Amniotic epithelial cell (primary cell): ENCODE measurements at regions not wholly inside any gene's neighbourhood (a gene's known extent, or its start where the extent isn't known, plus 50 kb on each side); places are given as distances from the start of the nearest gene placed in this dataset.

Experiments used
- DNase-seq: peaks from one replicate; pipeline ENCODE4 v3.0.0-alpha.2; 2010; ENCODE audit warnings: low read depth

DNA sequence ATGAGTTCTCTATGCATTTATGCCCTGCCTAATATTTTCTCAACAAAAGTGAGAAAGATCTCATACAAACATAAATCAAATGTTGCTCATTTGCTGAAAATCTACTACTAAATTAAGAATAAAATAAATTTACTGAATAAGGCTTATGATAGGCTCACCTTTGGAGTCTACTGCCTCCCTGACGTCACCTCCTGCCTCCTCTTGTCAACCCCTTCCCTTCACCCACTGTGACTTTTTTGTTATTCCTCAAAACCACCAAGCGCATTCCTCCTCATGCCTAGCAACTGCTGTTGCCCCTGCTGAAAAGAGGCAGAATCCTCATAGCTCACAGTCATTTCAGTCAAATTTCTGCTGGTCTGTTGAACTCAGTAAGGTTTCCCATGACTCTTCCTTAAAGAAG is 2422.2 kb downstream of the TP53TG3F start:
- DNase-seq, result no peak

- DNase-seq, result no peak
These were observed 2447.0 kb downstream of the TP53TG3F start for GRCh38 chr16:35906440-35906839.

GRCh38 chr16:35908152-35908551 is 2448.7 kb downstream of the TP53TG3F start:
- no peak for DNase-seq

- no peak for DNase-seq
These were observed 2449.5 kb downstream of the TP53TG3F start for GRCh38 chr16:35908942-35909341.

- DNase-seq, result no peak
These were observed 2450.0 kb downstream of the TP53TG3F start for GRCh38 chr16:35909351-35909954.

GRCh38 chr16:35910409-35910808 is 2451.0 kb downstream of the TP53TG3F start:
- no peak for DNase-seq

GRCh38 chr16:35911899-35912298 is 2452.5 kb downstream of the TP53TG3F start:
- no peak for DNase-seq

DNA sequence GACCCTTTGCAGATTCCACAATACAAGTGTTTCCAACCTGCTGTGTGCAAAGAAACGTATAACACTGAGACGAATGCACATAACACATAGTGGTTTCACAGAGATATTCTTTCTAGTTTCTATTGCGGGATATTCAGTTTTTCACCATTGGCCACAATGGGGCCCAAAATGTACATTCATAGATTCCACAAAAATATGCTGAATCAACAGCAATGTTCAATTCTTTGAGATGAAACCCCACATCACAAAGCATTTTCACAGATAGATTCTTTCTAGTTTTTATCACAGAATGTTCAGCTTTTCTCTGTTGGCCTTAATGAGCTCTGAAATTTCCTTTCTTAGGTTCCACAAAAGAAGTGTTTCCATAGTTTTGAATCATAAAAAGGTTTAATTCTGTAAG is 2472.3 kb downstream of the TP53TG3F start:
- DNase-seq, result no peak
